ENCODE measurements at regions not wholly inside any gene's neighbourhood (a gene's known extent, or its start where the extent isn't known, plus 50 kb on each side); places are given as distances from the start of the nearest gene placed in this dataset.
"Not testable (repeated sequence)": the region's sequence is repeated elsewhere in the genome, so short reads cannot be mapped to it uniquely, and the experiment has no call there.

- no peaks in the 10 kb centered on the region for H3K4me1 ChIP-seq
- TF ChIP-seq POLR2AphosphoS5 (IDR thresholded peaks at IDR 0.05): no peak
- no peak for TF ChIP-seq POLR2A (IDR thresholded peaks at IDR 0.05)
- TF ChIP-seq CTCF (IDR thresholded peaks at IDR 0.05): no peak
- H3K4me3 ChIP-seq: no peak overlapping the region
- no peaks in the 10 kb centered on the region for H3K27me3 ChIP-seq
- H3K9me3 ChIP-seq: no peaks in the 10 kb centered on the region
- no peak for DNase-seq (ENCODE audit: low spot score in 2 of 2)
- intact Hi-C loops (cut with DNase I; ENCODE audit: low total_unique reads): no loop called here
- H3K27ac ChIP-seq: no peak overlapping the region
- no peaks in the 10 kb centered on the region for H3K36me3 ChIP-seq
Measured at GRCh38 chr1:79501153-79501552, 494.6 kb upstream of the ADGRL4 start.

- no peak for DNase-seq (ENCODE audit: low spot score in 2 of 2)
- Histone ChIP-seq H3K27me3 (no peaks in the 10 kb centered on the region), H3K4me3 (no peak overlapping the region), H3K27ac (no peak overlapping the region), H3K4me1 (no peaks in the 10 kb centered on the region), H3K9me3 (no peaks in the 10 kb centered on the region), H3K36me3 (no peaks in the 10 kb centered on the region)
- intact Hi-C loops (cut with DNase I; ENCODE audit: low total_unique reads): no loop called here
- no peak for TF ChIP-seq POLR2AphosphoS5 (IDR thresholded peaks at IDR 0.05)
- no peak for TF ChIP-seq CTCF (IDR thresholded peaks at IDR 0.05)
- no peak for TF ChIP-seq POLR2A (IDR thresholded peaks at IDR 0.05)
Measured at GRCh38 chr1:79499541-79499940, 493.0 kb upstream of the ADGRL4 start.

- TF ChIP-seq CTCF (IDR thresholded peaks at IDR 0.05): peak in 1 of 3 donors; percentile 65
- no peak for TF ChIP-seq POLR2AphosphoS5 (IDR thresholded peaks at IDR 0.05)
- Histone ChIP-seq H3K9me3 (no peaks in the 10 kb centered on the region), H3K27me3 (no peaks in the 10 kb centered on the region), H3K4me1 (no peaks in the 10 kb centered on the region), H3K36me3 (no peaks in the 10 kb centered on the region), H3K27ac (no peak overlapping the region), H3K4me3 (no peak overlapping the region)
- intact Hi-C loops (cut with DNase I; ENCODE audit: low total_unique reads): no loop called here
- no peak for DNase-seq (ENCODE audit: low spot score in 2 of 2)
Measured at GRCh38 chr1:79497193-79497773, 490.8 kb upstream of the ADGRL4 start.

- Histone ChIP-seq H3K27ac (no peak overlapping the region), H3K36me3 (no peaks in the 10 kb centered on the region), H3K4me3 (no peak overlapping the region), H3K27me3 (no peaks in the 10 kb centered on the region), H3K9me3 (no peaks in the 10 kb centered on the region), H3K4me1 (no peaks in the 10 kb centered on the region)
- DNase-seq (ENCODE audit: low spot score in 2 of 2): no peak
- intact Hi-C loops (cut with DNase I; ENCODE audit: low total_unique reads): no loop called here
- TF ChIP-seq POLR2AphosphoS5 (IDR thresholded peaks at IDR 0.05) (no peak), CTCF (IDR thresholded peaks at IDR 0.05) (no peak), POLR2A (IDR thresholded peaks at IDR 0.05) (no peak)
Measured at GRCh38 chr1:79496129-79496528, 489.6 kb upstream of the ADGRL4 start.

- H3K4me1 ChIP-seq; H3K9me3 ChIP-seq; H3K27ac ChIP-seq; H3K36me3 ChIP-seq; intact Hi-C loops (cut with DNase I; ENCODE audit: low total_unique reads); H3K4me3 ChIP-seq; DNase-seq (ENCODE audit: low spot score in 2 of 2); H3K27me3 ChIP-seq: not testable (repeated sequence)
Measured at GRCh38 chr1:79493702-79494101, 487.2 kb upstream of the ADGRL4 start.

GRCh38 chr1:79488572-79489121 lies 482.1 kb upstream of the ADGRL4 start:
- DNase-seq (ENCODE audit: low spot score in 2 of 2); H3K27me3 ChIP-seq; intact Hi-C loops (cut with DNase I; ENCODE audit: low total_unique reads); H3K4me3 ChIP-seq; H3K36me3 ChIP-seq; H3K9me3 ChIP-seq; H3K4me1 ChIP-seq; H3K27ac ChIP-seq: not testable (repeated sequence)

Measured in breast epithelium (tissue), 4 donors.